ENCODE measurements at regions not wholly inside any gene's neighbourhood (a gene's known extent, or its start where the extent isn't known, plus 50 kb on each side); places are given as distances from the start of the nearest gene placed in this dataset.

DNA sequence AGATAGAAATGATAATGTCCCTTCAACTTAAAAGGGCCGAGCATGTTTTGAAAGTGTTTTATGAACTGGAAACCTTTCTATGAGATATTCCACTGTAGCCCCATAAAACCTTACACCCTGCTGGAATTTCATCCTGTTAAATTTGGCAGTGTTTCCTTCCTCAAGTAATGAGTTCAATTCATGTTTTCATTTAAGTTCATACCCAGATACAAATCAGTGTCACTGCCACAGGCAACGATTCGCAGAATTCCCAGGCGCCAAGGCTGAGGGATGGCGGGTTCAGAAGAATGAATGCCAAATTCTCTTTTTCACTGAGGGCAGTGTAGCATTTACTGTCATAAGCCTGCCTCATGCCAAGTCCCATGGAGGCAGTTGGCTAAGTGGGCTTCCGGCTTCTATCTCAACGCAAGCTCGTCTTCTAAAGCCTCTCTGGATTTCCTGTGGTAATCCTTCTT is 511.8 kb upstream of the ID4 start:
- CTCF ChIA-PET: no interaction called here
- TF ChIP-seq, protein P1, sequence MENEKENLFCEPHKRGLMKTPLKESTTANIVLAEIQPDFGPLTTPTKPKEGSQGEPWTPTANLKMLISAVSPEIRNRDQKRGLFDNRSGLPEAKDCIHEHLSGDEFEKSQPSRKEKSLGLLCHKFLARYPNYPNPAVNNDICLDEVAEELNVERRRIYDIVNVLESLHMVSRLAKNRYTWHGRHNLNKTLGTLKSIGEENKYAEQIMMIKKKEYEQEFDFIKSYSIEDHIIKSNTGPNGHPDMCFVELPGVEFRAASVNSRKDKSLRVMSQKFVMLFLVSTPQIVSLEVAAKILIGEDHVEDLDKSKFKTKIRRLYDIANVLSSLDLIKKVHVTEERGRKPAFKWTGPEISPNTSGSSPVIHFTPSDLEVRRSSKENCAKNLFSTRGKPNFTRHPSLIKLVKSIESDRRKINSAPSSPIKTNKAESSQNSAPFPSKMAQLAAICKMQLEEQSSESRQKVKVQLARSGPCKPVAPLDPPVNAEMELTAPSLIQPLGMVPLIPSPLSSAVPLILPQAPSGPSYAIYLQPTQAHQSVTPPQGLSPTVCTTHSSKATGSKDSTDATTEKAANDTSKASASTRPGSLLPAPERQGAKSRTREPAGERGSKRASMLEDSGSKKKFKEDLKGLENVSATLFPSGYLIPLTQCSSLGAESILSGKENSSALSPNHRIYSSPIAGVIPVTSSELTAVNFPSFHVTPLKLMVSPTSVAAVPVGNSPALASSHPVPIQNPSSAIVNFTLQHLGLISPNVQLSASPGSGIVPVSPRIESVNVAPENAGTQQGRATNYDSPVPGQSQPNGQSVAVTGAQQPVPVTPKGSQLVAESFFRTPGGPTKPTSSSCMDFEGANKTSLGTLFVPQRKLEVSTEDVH (IDR thresholded peaks at IDR 0.05; ENCODE audit: low read depth, partially characterized antibody): no peak
- no peak for TF ChIP-seq STAT3 (IDR thresholded peaks at IDR 0.05; ENCODE audit: low read depth, low read length)
- H3K27ac ChIP-seq (ENCODE audit: control insufficient read depth, insufficient read depth): no peak overlapping the region
- SMC1A ChIA-PET (ENCODE audit: uncharacterized antibody, unreplicated experiment): no interaction called here
- 53% methylated on average over 8 of the region's 8 CpGs for WGBS (ENCODE audit: insufficient coverage, insufficient replicate concordance, low lambda C conversion rate, missing lambda C conversion rate)
- H3K9me3 ChIP-seq (replicated peaks; ENCODE audit: control insufficient read depth, insufficient read depth, low read length): no peaks in the 10 kb centered on the region
- no TSS peak for BruUV-seq (replicated peaks)
- POLR2A ChIA-PET: no interaction called here
- in situ Hi-C loops (cut with MboI): no loop called here
- no peaks in the 10 kb centered on the region for H3K36me3 ChIP-seq (ENCODE audit: control insufficient read depth in 2 of 2, insufficient read depth in 2 of 2, low read length in 1 of 2)
- no peak overlapping the region for H3K4me3 ChIP-seq
- intact Hi-C loops (cut with micrococcal nuclease; ENCODE audit: unreplicated experiment): no loop called here
- FAIRE-seq (no peak), DNase-seq (ENCODE audit: low read depth, low spot score) (no peak), ATAC-seq (no peak)
- H3K4me2 ChIP-seq (ENCODE audit: control insufficient read depth, insufficient read depth): no peak overlapping the region
- H3K27me3 ChIP-seq (replicated peaks in 1 of 2; ENCODE audit: control insufficient read depth in 2 of 2, insufficient read depth in 2 of 2, low read length in 1 of 2): no peaks in the 10 kb centered on the region
- no peaks in the 10 kb centered on the region for H3K79me2 ChIP-seq (ENCODE audit: control insufficient read depth, insufficient read depth, low read length)
- no peak overlapping the region for H3K9ac ChIP-seq (ENCODE audit: control insufficient read depth, insufficient read depth, low read length)
- no peak overlapping the region for H2AFZ ChIP-seq (ENCODE audit: control insufficient read depth, low read depth, low read length)
- H3K4me1 ChIP-seq (ENCODE audit: control insufficient read depth, insufficient read depth, low read length): no peaks in the 10 kb centered on the region
- RAD21 ChIA-PET (ENCODE audit: unreplicated experiment): no interaction called here
- H4K20me1 ChIP-seq (ENCODE audit: control insufficient read depth, insufficient read depth): no peaks in the 10 kb centered on the region

DNA sequence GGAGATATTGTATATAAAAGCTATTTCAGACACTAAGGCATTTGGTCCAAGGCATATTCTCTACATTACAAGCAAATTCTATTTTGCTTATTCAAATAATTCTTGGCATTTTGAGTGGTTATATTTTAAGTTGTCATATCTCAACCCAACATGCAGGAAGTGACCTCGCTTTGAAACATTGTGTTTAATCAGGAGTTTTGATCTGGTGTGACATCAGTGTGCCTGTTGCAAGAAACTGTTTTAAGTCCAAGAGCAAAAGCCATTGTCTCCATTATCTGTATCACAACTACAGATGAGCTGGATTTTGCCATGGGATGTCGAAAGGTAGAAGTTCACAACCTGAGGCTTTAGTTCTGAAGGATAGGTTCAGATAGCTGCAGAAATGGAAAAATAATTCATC is 509.9 kb upstream of the ID4 start:
- Histone ChIP-seq H3K79me2 (ENCODE audit: control insufficient read depth, insufficient read depth, low read length) (no peaks in the 10 kb centered on the region), H3K27ac (ENCODE audit: control insufficient read depth, insufficient read depth) (no peak overlapping the region), H3K9me3 (replicated peaks; ENCODE audit: control insufficient read depth, insufficient read depth, low read length) (no peaks in the 10 kb centered on the region), H3K4me3 (no peak overlapping the region), H4K20me1 (ENCODE audit: control insufficient read depth, insufficient read depth) (no peaks in the 10 kb centered on the region), H2AFZ (ENCODE audit: control insufficient read depth, low read depth, low read length) (no peak overlapping the region), H3K27me3 (replicated peaks in 1 of 2; ENCODE audit: control insufficient read depth in 2 of 2, insufficient read depth in 2 of 2, low read length in 1 of 2) (no peaks in the 10 kb centered on the region), H3K4me1 (ENCODE audit: control insufficient read depth, insufficient read depth, low read length) (no peaks in the 10 kb centered on the region), H3K9ac (ENCODE audit: control insufficient read depth, insufficient read depth, low read length) (no peak overlapping the region), H3K4me2 (ENCODE audit: control insufficient read depth, insufficient read depth) (no peak overlapping the region), H3K36me3 (ENCODE audit: control insufficient read depth in 2 of 2, insufficient read depth in 2 of 2, low read length in 1 of 2) (no peaks in the 10 kb centered on the region)
- FAIRE-seq: no peak
- ATAC-seq: no peak
- POLR2A ChIA-PET: no interaction called here
- intact Hi-C loops (cut with micrococcal nuclease; ENCODE audit: unreplicated experiment) (no loop called here), in situ Hi-C loops (cut with MboI) (no loop called here)
- 0% methylated on average over 2 of the region's 2 CpGs for WGBS (ENCODE audit: insufficient coverage, insufficient replicate concordance, low lambda C conversion rate, missing lambda C conversion rate)
- RAD21 ChIA-PET (ENCODE audit: unreplicated experiment): no interaction called here
- TF ChIP-seq ZNF274 (IDR thresholded peaks at IDR 0.05; ENCODE audit: insufficient read depth, insufficient read length) (no peak), EED (IDR thresholded peaks at IDR 0.05; ENCODE audit: low read depth) (no peak), MEF2A (IDR thresholded peaks at IDR 0.05; ENCODE audit: insufficient read depth, low read depth, low read length) (no peak)
- DNase-seq (ENCODE audit: low read depth, low spot score): no peak
- no TSS peak for BruUV-seq (replicated peaks)
- CTCF ChIA-PET: no interaction called here
- SMC1A ChIA-PET (ENCODE audit: uncharacterized antibody, unreplicated experiment): interaction anchor here (0.9 kb wide), 1 partner anchor 1244 kb away, joined by 4 read pairs; no protein-coding TSS in a partner anchor

All from GM12878 (cell line).